GM21529 (cell line): ENCODE measurements at regions not wholly inside any gene's neighbourhood (a gene's known extent, or its start where the extent isn't known, plus 50 kb on each side); places are given as distances from the start of the nearest gene placed in this dataset.
"Not testable (repeated sequence)": the region's sequence is repeated elsewhere in the genome, so short reads cannot be mapped to it uniquely, and the experiment has no call there.

Source experiments
- ATAC-seq: cut with Tn5 transposase; IDR thresholded peaks from one replicate; pipeline ENCODE4 v1.9.1; 2021; ENCODE audit not compliant: unreplicated experiment

DNA sequence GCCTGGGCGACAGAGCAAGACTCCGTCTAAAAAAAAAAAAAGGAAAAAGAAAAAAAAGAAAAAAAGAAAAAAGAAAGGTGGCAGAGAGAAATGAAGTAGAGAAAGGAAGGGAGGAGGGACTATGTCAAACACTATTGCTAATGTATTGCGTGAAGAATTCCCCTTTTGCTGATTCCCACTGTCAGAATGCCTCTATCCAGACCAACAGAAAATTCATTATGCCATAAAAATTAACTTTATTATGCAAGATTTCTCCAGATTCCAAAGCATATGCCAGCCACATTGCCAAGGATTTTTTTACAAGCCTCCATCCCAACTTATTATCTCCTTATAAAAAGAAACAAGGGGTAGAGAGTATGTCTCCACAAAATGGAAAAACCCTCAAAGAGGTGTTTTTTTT is 209.3 kb downstream of the MTERF1 start:
- no peak for ATAC-seq

- ATAC-seq: no peak
Observed at GRCh38 chr7:91674470-91674869, 206.0 kb downstream of the MTERF1 start.

GRCh38 chr7:91681718-91682117 is 198.8 kb downstream of the MTERF1 start:
- ATAC-seq: no peak

GRCh38 chr7:91683823-91684222 is 196.7 kb downstream of the MTERF1 start:
- ATAC-seq: no peak

DNA sequence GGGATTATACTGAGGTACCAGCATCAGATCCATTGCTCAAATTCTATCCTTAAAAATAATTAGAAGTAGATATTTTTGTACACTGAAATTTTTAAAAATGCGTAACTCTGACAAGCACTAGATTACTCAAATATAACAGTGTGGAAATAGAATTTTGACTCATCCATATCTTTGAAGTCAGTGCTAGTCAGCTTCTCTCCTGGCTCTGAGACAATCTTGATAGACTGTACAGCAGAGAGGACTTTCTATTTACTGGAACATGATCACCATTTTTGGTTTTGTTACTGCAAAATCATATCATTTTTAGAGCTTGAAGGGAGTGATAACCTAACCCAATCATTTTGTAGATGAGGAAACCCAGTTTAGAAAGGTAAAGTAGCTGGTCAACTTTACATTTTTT is 195.0 kb downstream of the MTERF1 start:
- ATAC-seq: no peak

GRCh38 chr7:91690541-91691070 is 189.9 kb downstream of the MTERF1 start:
- no peak for ATAC-seq

DNA sequence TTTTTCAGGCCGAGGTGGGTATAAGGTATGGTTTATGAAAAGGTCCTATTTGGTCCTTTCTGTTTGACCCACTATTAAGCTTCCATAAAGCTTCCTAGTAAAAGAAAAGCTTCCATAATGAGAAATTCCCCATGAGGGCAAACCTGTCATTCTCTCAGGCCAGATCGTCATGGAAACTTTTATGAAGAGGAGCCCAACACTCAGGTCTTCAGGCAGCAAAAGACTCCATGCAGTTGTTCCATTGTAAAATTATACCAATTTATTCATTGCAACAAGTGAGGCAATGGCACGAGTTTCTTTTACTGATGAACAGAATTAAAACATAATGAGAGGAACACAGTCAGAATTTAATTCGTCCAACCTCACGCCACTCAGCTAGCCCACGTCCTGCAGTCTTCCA is 188.6 kb downstream of the MTERF1 start:
- ATAC-seq: no peak

DNA sequence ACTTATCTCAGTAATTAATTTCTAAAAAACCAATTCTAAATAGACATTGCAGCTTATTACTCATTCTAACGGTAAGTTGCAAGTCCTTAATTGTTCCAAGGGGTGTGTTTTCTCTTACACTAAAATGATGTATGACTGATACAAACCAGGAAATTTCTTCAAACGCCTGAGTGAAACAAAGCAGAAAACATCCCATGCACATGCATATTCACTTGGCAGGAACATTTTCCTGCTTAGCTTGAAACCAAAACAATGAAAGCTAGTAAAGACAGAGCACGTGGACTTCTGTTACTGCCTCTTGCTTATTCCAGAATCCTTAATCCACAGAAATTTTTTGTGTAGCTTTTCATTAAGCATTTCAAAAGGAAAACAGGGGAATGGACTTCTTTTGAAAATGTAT is 187.7 kb downstream of the MTERF1 start:
- no peak for ATAC-seq

- ATAC-seq: no peak
Observed at GRCh38 chr7:91694351-91694841, 186.1 kb downstream of the MTERF1 start.

GRCh38 chr7:91710881-91711280 is 169.6 kb downstream of the MTERF1 start:
- no peak for ATAC-seq

- no peak for ATAC-seq
Observed at GRCh38 chr7:91713669-91714068, 166.8 kb downstream of the MTERF1 start.

GRCh38 chr7:91717681-91718470 is 162.6 kb downstream of the MTERF1 start:
- ATAC-seq: no peak

- ATAC-seq: no peak
Observed at GRCh38 chr7:91719008-91719407, 161.5 kb downstream of the MTERF1 start.

GRCh38 chr7:91720260-91720937 is 160.1 kb downstream of the MTERF1 start:
- ATAC-seq: no peak

GRCh38 chr7:91722831-91723230 is 157.7 kb downstream of the MTERF1 start:
- no peak for ATAC-seq

- ATAC-seq: not testable (repeated sequence)
Observed at GRCh38 chr7:91729046-91729445, 151.5 kb downstream of the MTERF1 start.

- no peak for ATAC-seq
Observed at GRCh38 chr7:91731976-91732375, 148.5 kb downstream of the MTERF1 start.

GRCh38 chr7:91749418-91749817 is 131.1 kb downstream of the MTERF1 start:
- ATAC-seq: no peak

GRCh38 chr7:91750091-91750490 is 130.4 kb downstream of the MTERF1 start:
- ATAC-seq: no peak

DNA sequence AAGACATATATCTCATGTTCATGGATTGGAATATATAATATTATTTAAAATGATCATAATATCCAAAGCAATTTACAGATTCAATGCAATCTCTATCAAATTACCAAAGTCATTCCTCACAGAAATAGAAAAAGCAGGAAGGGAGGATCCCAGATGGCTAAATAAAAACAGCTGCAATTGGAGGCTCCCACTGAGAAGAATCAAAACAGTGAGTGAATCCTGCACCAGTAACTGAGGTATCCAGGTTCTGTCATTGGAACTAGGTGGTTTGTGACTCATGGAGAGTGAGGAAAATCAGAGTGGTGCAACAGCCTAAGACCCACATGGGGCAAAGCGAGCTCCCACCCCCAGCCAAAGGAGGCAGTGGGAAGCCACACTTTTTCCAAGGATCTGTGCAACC is 128.4 kb downstream of the MTERF1 start:
- no peak for ATAC-seq

DNA sequence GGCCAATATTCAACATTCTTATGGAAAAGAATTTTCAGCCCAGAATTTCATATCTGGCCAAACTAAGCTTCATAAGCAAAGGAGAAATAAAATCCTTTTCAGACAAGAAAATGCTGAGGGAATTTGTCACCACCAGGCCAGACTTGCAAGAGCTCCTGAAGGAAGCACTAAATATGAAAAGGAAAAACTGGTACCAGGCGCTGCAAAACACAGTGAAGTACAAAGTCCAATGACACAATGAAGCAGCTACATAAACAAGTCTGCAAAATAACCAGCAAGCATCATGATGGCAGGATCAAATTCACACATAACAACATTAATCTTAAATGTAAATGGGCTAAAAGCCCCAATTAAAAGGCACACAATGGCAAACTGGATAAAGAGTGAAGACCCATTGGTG is 126.2 kb downstream of the MTERF1 start:
- ATAC-seq: not testable (repeated sequence)

GRCh38 chr7:91755121-91755520 is 125.4 kb downstream of the MTERF1 start:
- ATAC-seq: not testable (repeated sequence)
